ENCODE measurements at regions not wholly inside any gene's neighbourhood (a gene's known extent, or its start where the extent isn't known, plus 50 kb on each side); places are given as distances from the start of the nearest gene placed in this dataset.

DNA sequence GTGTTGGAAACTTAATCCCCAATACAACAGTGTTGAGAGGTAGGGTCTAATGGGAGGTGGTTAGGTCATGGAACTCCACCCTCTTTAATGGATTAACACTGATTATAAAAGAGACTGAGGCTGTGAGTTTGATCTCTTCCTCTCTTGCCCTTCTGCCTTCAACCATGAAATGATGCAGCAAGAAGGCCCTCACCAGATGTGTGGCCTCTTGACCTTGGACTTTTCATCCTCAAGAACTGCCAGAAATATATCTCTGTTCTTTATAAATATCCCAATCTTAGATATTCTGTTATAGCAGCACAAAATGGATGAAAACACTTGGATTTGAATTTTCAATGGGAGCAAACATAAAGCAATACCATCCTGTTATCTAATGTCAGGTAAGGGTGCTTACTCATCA is 67.6 kb downstream of the NMUR2 start:
- ChIA-PET CTCF (no interaction called here), POLR2A (no interaction called here)
- H3K27me3 Mint-ChIP-seq, result no peaks in the 10 kb centered on the region
- no peak for DNase-seq
- no peak overlapping the region for H3K4me3 Mint-ChIP-seq
- no peak overlapping the region for H3K27ac Mint-ChIP-seq
- H3K36me3 Mint-ChIP-seq (ENCODE audit: low read depth), result no peaks in the 10 kb centered on the region
- H3K4me1 Mint-ChIP-seq, result no peaks in the 10 kb centered on the region
- no peaks in the 10 kb centered on the region for H3K9me3 Mint-ChIP-seq

GRCh38 chr5:152335461-152335860 is 69.6 kb downstream of the NMUR2 start:
- no peaks in the 10 kb centered on the region for H3K9me3 Mint-ChIP-seq
- POLR2A ChIA-PET, result no interaction called here
- no peak overlapping the region for H3K27ac Mint-ChIP-seq
- H3K4me3 Mint-ChIP-seq, result no peak overlapping the region
- no peaks in the 10 kb centered on the region for H3K36me3 Mint-ChIP-seq (ENCODE audit: low read depth)
- DNase-seq, result no peak
- CTCF ChIA-PET, result interaction anchor here (1.1 kb wide), 1 partner anchor 14 kb away, joined by 3 read pairs; no protein-coding TSS in a partner anchor
- H3K4me1 Mint-ChIP-seq, result no peaks in the 10 kb centered on the region
- no peaks in the 10 kb centered on the region for H3K27me3 Mint-ChIP-seq

- no peaks in the 10 kb centered on the region for H3K4me1 Mint-ChIP-seq
- no peak overlapping the region for H3K27ac Mint-ChIP-seq
- ChIA-PET CTCF (no interaction called here), POLR2A (no interaction called here)
- no peaks in the 10 kb centered on the region for H3K27me3 Mint-ChIP-seq
- H3K36me3 Mint-ChIP-seq (ENCODE audit: low read depth), result no peaks in the 10 kb centered on the region
- no peaks in the 10 kb centered on the region for H3K9me3 Mint-ChIP-seq
- no peak for DNase-seq
- no peak overlapping the region for H3K4me3 Mint-ChIP-seq
These were observed 72.2 kb downstream of the NMUR2 start for GRCh38 chr5:152332716-152333460.

DNA sequence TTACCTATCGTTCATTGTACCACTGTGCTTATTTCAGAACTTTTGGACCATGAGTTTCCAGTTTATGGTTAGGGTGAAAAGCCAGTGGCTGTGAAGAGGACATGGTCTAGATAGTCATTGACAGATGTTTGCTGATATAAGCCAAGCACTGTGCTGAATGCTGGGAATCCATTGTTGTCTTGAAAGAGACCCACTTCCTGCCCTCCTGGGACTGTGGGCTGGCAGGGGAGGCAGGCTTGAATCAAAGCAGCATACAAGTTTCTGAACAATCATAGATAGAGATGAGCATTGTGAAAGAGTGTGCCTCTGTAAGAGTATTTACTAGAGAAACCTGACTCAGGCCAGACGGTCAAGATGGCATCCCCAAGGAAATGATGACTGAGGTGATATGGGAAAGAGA is 73.4 kb downstream of the NMUR2 start:
- no peak for DNase-seq
- Mint-ChIP-seq H3K27me3 (no peaks in the 10 kb centered on the region), H3K27ac (no peak overlapping the region), H3K36me3 (ENCODE audit: low read depth) (no peaks in the 10 kb centered on the region), H3K4me1 (no peaks in the 10 kb centered on the region), H3K9me3 (no peaks in the 10 kb centered on the region), H3K4me3 (no peak overlapping the region)
- POLR2A ChIA-PET, result no interaction called here
- CTCF ChIA-PET, result no interaction called here

DNA sequence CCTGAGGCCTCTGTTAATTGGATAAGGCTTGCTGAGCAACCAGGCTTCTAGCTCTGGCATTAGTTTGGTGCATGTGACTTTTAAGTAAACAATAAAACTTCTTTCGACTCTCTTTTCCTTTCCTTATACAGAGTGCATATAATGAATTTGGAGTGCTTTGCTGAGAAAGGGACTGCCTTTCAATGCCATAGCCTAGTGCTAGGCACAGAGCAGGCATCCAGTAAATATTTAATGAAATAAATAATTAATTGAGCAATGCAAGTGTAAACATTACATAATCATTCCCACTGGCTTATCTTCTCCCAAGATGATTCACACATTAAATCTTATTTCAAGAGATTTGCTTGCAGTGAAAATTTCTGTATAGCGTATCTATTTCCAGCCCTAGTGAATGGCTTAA is 74.1 kb downstream of the NMUR2 start:
- H3K4me3 Mint-ChIP-seq, result no peak overlapping the region
- H3K9me3 Mint-ChIP-seq, result no peaks in the 10 kb centered on the region
- H3K36me3 Mint-ChIP-seq (ENCODE audit: low read depth), result no peaks in the 10 kb centered on the region
- no peak overlapping the region for H3K27ac Mint-ChIP-seq
- no peaks in the 10 kb centered on the region for H3K27me3 Mint-ChIP-seq
- no peaks in the 10 kb centered on the region for H3K4me1 Mint-ChIP-seq
- ChIA-PET CTCF (no interaction called here), POLR2A (no interaction called here)
- no peak for DNase-seq

DNA sequence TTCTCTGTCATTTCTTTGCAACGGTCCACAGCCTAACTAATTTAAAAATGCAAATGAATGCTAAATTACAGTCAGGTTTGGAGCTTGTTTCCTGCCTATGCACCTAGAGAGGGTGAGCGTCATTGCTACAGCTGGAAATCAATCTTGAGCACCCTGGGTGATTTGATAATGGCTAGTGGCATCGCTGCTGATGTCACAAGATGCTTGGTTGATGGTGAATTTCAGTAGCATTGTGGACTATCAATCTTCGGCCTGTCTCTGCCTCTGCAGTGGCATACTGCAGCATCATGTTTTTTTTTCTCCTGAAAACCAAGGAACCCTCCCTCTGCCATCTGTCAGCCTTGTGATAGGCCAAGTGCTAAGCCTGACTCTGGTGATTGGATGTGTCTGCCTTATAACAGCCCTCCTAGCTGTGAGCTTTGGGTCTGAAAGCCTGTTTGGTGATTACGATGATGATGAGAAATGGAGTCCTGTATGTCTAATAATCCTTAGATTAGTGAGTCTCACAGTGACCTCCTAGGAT is 75.3 kb downstream of the NMUR2 start:
- no peak for DNase-seq
- Mint-ChIP-seq H3K27ac (no peak overlapping the region), H3K4me1 (no peaks in the 10 kb centered on the region), H3K9me3 (no peaks in the 10 kb centered on the region), H3K27me3 (no peaks in the 10 kb centered on the region), H3K36me3 (ENCODE audit: low read depth) (no peaks in the 10 kb centered on the region), H3K4me3 (no peak overlapping the region)
- ChIA-PET CTCF (interaction anchor here (1.5 kb wide), 1 partner anchor 19 kb away, joined by 3 read pairs; no protein-coding TSS in a partner anchor), POLR2A (no interaction called here)

- ChIA-PET POLR2A (no interaction called here), CTCF (interaction anchor here (1.5 kb wide), 1 partner anchor 20 kb away, joined by 3 read pairs; no protein-coding TSS in a partner anchor)
- Mint-ChIP-seq H3K36me3 (ENCODE audit: low read depth) (no peaks in the 10 kb centered on the region), H3K9me3 (no peaks in the 10 kb centered on the region), H3K27me3 (no peaks in the 10 kb centered on the region), H3K4me3 (no peak overlapping the region), H3K27ac (no peak overlapping the region), H3K4me1 (no peaks in the 10 kb centered on the region)
- no peak for DNase-seq
These were observed 75.9 kb downstream of the NMUR2 start for GRCh38 chr5:152329207-152329606.

DNA sequence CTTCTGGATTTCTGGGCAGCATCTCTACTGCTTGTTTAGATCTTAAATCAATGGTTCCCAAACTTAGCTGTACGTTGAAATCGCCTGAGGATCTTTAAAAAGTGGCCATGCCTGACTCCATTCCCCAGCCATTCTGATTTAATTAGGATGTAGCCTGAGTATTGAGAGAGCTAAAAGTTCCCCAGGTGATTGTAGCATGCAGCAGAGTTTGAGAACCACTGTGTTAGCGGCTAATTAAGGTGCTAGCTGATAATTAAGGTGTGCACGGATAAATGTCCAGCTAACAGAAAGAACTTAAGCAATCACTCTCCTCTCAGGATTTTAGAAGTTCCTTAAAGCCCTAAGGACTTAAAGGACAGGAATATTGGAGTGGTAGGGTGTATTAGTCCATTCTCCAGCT is 89.1 kb downstream of the NMUR2 start:
- no peaks in the 10 kb centered on the region for H3K27me3 Mint-ChIP-seq
- DNase-seq, result no peak
- no peak overlapping the region for H3K27ac Mint-ChIP-seq
- no peak overlapping the region for H3K4me3 Mint-ChIP-seq
- no peaks in the 10 kb centered on the region for H3K36me3 Mint-ChIP-seq (ENCODE audit: low read depth)
- ChIA-PET CTCF (no interaction called here), POLR2A (no interaction called here)
- H3K4me1 Mint-ChIP-seq, result no peaks in the 10 kb centered on the region
- no peaks in the 10 kb centered on the region for H3K9me3 Mint-ChIP-seq

DNA sequence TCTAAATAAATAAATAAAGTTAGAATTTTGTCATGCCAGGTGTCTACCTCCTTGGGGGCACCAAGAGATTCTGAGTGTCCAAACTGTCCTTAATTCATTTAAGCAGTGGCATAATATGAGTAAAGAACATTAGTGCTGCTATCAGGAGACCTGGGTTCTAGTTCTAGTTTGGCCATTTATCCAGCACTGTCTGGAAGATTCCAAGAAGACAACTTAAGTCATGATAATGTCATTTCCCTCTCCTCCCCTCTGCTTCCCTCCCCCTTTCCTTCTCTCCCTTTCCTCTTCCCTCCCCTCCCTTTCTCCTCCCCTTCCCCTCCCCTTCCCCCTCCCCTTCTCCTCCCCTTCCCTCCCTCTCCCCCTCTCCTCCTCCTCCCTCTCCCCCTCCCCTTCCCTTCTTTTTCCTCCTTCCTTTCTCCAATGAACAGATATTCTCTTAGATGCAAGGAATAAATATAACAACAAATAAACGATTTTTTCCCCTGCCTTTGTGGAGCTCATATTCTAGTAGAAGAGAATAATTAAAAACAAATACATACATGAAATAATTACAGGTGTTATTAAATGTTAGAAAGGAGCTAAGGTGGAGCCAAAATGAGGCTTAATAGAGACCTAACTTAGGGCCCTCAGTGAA is 90.8 kb downstream of the NMUR2 start:
- ChIA-PET POLR2A (no interaction called here), CTCF (no interaction called here)
- Mint-ChIP-seq H3K4me1 (no peaks in the 10 kb centered on the region), H3K4me3 (no peak overlapping the region), H3K27ac (no peak overlapping the region), H3K36me3 (ENCODE audit: low read depth) (no peaks in the 10 kb centered on the region), H3K27me3 (no peaks in the 10 kb centered on the region), H3K9me3 (no peaks in the 10 kb centered on the region)
- no peak for DNase-seq

DNA sequence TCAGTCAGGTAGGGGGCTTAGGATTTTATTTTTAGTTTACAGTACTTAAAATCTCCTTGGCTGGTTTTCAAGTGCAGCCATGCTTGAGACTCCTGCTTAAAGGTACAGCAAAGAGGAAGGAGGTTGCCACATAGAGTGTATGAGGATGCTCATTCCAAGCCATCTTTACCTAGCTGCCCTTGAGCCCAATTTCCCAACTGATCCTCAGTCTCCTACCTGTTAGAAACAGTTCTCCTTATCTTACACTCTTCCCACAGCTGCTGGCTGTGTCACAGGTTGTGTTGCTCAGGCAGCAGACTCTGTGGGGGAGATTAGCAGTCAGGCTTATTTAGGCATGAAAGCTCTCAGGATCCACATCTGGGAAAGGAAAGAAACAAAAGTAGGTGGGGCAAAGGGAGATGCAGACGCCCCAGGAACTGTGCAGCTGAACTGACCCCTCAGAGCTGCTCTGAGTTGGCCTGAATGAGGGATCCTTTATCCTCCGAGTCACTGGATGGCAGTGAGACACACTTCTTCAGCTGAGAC is 95.1 kb downstream of the NMUR2 start:
- Mint-ChIP-seq H3K4me1 (no peaks in the 10 kb centered on the region), H3K9me3 (no peaks in the 10 kb centered on the region), H3K36me3 (ENCODE audit: low read depth) (no peaks in the 10 kb centered on the region), H3K27me3 (no peaks in the 10 kb centered on the region), H3K4me3 (no peak overlapping the region), H3K27ac (no peak overlapping the region)
- DNase-seq, result no peak
- ChIA-PET POLR2A (no interaction called here), CTCF (no interaction called here)

DNA sequence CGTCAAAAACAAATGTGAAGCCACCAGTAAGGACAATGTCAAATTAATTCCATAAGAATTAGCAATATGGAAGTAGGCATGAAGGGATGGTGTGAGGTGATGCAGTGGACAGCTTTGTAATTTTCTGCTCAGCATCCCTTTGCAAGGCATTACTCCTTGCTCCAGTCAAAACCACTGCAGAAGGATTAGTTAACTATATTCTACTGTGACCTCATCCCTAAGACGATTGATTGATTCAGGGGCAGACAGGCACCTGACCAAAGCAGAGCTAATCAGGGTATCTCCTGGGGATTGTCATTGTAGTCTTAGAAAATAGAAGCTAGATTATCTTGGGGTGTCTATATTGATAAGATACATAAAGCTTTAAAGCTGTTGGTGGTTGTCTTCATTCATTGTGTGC is 98.7 kb downstream of the NMUR2 start:
- Mint-ChIP-seq H3K36me3 (ENCODE audit: low read depth) (no peaks in the 10 kb centered on the region), H3K9me3 (no peaks in the 10 kb centered on the region), H3K4me3 (no peak overlapping the region), H3K27me3 (no peaks in the 10 kb centered on the region), H3K27ac (no peak overlapping the region), H3K4me1 (no peaks in the 10 kb centered on the region)
- CTCF ChIA-PET, result interaction anchor here (1.0 kb wide), 1 partner anchor 43 kb away, joined by 3 read pairs; no protein-coding TSS in a partner anchor
- POLR2A ChIA-PET, result no interaction called here
- DNase-seq, result no peak

DNA sequence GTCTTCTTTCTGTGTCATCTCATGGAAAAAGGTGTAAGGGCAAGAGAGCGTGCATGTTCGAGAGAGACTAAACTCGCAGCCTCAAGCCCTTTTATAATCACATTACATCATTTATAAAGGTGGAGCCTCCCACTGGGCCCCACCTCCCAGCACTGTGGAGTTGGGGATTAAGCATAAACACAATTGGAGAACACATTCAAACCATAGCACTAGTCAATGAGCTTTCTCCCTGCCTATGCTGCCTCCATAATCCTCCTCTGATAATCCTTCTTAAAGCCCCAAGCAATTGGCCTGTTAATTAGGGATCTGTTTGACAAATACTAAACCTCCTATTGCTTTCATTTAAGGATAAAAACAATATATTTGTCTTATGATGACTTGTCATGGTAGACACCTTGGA is 99.6 kb downstream of the NMUR2 start:
- H3K9me3 Mint-ChIP-seq, result no peaks in the 10 kb centered on the region
- CTCF ChIA-PET, result no interaction called here
- POLR2A ChIA-PET, result no interaction called here
- no peaks in the 10 kb centered on the region for H3K36me3 Mint-ChIP-seq (ENCODE audit: low read depth)
- no peaks in the 10 kb centered on the region for H3K27me3 Mint-ChIP-seq
- H3K4me1 Mint-ChIP-seq, result no peaks in the 10 kb centered on the region
- no peak overlapping the region for H3K4me3 Mint-ChIP-seq
- no peak overlapping the region for H3K27ac Mint-ChIP-seq
- no peak for DNase-seq

DNA sequence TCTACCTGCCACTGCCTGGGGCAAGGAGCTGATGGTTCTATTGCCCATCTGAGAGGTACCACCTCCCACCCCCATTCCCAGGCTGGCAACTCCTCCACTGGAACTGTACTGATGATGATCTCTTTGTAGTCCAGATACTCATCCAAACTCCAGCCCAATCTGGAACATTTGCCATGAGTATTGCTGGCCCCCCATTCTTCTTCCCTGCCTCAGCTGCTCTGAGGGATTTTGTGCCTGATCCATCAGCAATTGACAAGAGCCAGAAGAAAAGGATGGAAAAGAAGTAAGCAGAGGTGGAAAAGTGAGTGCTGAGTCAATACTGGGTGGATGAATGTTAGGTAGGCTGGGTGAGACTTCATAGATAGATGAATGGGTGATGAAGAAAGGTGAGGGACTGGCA is 101.2 kb downstream of the NMUR2 start:
- no peak for DNase-seq
- Mint-ChIP-seq H3K9me3 (no peaks in the 10 kb centered on the region), H3K4me1 (no peaks in the 10 kb centered on the region), H3K36me3 (ENCODE audit: low read depth) (no peaks in the 10 kb centered on the region), H3K27me3 (no peaks in the 10 kb centered on the region), H3K27ac (no peak overlapping the region), H3K4me3 (no peak overlapping the region)
- ChIA-PET POLR2A (no interaction called here), CTCF (no interaction called here)

DNA sequence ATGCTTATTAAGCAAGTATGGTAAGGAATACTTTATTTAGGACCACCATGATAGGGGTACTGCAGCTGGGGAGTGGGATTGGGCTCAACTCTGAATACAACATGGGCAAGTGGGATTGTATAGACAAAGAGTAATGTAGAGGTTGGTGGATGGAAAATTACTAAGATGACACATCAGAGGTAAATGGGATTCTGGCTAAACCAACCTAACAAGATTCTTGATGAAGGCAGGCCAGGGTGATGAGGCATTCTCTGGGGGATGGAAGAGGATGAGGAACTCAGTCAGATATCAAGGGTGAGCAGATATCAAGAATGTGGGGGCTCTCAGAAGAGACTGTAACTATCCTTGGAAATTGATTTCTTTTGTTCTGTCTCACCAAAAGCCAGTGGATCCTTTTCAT is 107.2 kb downstream of the NMUR2 start:
- Mint-ChIP-seq H3K4me1 (no peaks in the 10 kb centered on the region), H3K4me3 (no peak overlapping the region), H3K27ac (no peak overlapping the region), H3K9me3 (no peaks in the 10 kb centered on the region), H3K36me3 (ENCODE audit: low read depth) (no peaks in the 10 kb centered on the region), H3K27me3 (peaks cover 2% of the 10 kb centered on the region)
- no peak for DNase-seq
- CTCF ChIA-PET, result no interaction called here
- POLR2A ChIA-PET, result no interaction called here

Data from activated CD4-positive, alpha-beta memory T cell treated with anti-CD3 and anti-CD28 coated beads, Interleukin-2, amount 10 ng/mL, durations not matched to agents 7 days and 5 days (primary cell).